Uterus (tissue), 3 donors: ENCODE measurements at regions not wholly inside any gene's neighbourhood (a gene's known extent, or its start where the extent isn't known, plus 50 kb on each side); places are given as distances from the start of the nearest gene placed in this dataset.
A peak's percentile ranks its signal among the peaks of the same experiment; 100 is the strongest.

Source experiments
- DNase-seq, 2 donors: peaks; one replicate each; pipeline ENCODE4 v3.0.0-alpha.2; 2019 to 2020
- H3K27ac ChIP-seq, 2 donors: fragments of 200-600 bp; sonication (generic); 1 replicate in 1 of 2; 2 replicates in 1 of 2; pipeline ENCODE4 v1.5.1; 2016 to 2018
- H3K27me3 ChIP-seq, 2 donors: fragments of 200-600 bp; sonication (generic); one replicate each; pipeline ENCODE4 v1.5.1; 2018 to 2019; ENCODE audit warnings: control low read depth in 1 of 2
- H3K36me3 ChIP-seq, 2 donors: fragments of 200-600 bp; sonication (generic); one replicate each; pipeline ENCODE4 v1.5.1; 2019; ENCODE audit warnings: control low read depth in 1 of 2
- H3K4me1 ChIP-seq, 2 donors: fragments of 200-600 bp; sonication (generic); one replicate each; pipeline ENCODE4 v1.5.1; 2018 to 2019; ENCODE audit warnings: control low read depth in 1 of 2
- H3K4me3 ChIP-seq, 2 donors: fragments of 200-600 bp; sonication (generic); 1 replicate in 1 of 2; 2 replicates in 1 of 2; pipeline ENCODE4 v1.5.1; 2018 to 2019; ENCODE audit warnings: mild to moderate bottlenecking in 1 of 2
- H3K9me3 ChIP-seq, 2 donors: fragments of 200-600 bp; sonication (generic); one replicate each; pipeline ENCODE4 v1.5.1; 2019; ENCODE audit warnings: control low read depth in 1 of 2
- CTCF ChIP-seq, 4 experiments: fragments of 200-600 bp in 2 of 4; fragments of 450-650 bp in 2 of 4; sonication (generic) in 2 of 4; IDR thresholded peaks; one replicate each; pipeline ENCODE4 v1.5.1; 2016 to 2019; ENCODE audit warnings: antibody characterized with exemption in 4 of 4, mild to moderate bottlenecking in 2 of 4, moderate library complexity in 1 of 4
- POLR2A ChIP-seq, 2 donors: fragments of 450-650 bp; IDR thresholded peaks; one replicate each; pipeline ENCODE4 v1.6.1; 2016; ENCODE audit warnings: antibody characterized with exemption in 2 of 2, mild to moderate bottlenecking in 1 of 2, moderate library complexity in 1 of 2
- intact Hi-C: fragments of 100-400 bp; cut with DNase I; formaldehyde crosslinking; loops from one replicate; pipeline ENCODE4 v1.15.1; 2023; ENCODE audit warnings: low total_unique reads
- donor health status: DM: yes; HTN: yes; CAD: no.

GRCh38 chrX:102067966-102068723, 57.3 kb upstream of the TCEAL2 start:
- TF ChIP-seq CTCF (IDR thresholded peaks at IDR 0.05) (peak; percentile 37 to 47 (median 43)), POLR2A (IDR thresholded peaks at IDR 0.05) (no peak)
- Histone ChIP-seq H3K4me3 (no peak overlapping the region), H3K27me3 (peaks cover 0 to 3% of the 10 kb centered on the region in 2 donors), H3K4me1 (no peaks in the 10 kb centered on the region), H3K36me3 (no peaks in the 10 kb centered on the region), H3K27ac (no peak overlapping the region), H3K9me3 (no peaks in the 10 kb centered on the region)
- intact Hi-C loops: no loop called here
- DNase-seq: no peak

- TF ChIP-seq CTCF (IDR thresholded peaks at IDR 0.05) (no peak), POLR2A (IDR thresholded peaks at IDR 0.05) (no peak)
- intact Hi-C loops: no loop called here
- no peak for DNase-seq
- Histone ChIP-seq H3K36me3 (no peaks in the 10 kb centered on the region), H3K9me3 (no peaks in the 10 kb centered on the region), H3K4me1 (no peaks in the 10 kb centered on the region), H3K27ac (no peak overlapping the region), H3K27me3 (peaks cover 0 to 7% of the 10 kb centered on the region in 2 donors), H3K4me3 (no peak overlapping the region)
Observed at GRCh38 chrX:102063445-102064074, 61.9 kb upstream of the TCEAL2 start.

GRCh38 chrX:102044496-102044895, 81.0 kb upstream of the TCEAL2 start:
- H3K4me1 ChIP-seq: no peaks in the 10 kb centered on the region
- H3K4me3 ChIP-seq: no peak overlapping the region
- no peaks in the 10 kb centered on the region for H3K9me3 ChIP-seq
- H3K36me3 ChIP-seq: no peaks in the 10 kb centered on the region
- no peaks in the 10 kb centered on the region for H3K27me3 ChIP-seq
- DNase-seq: no peak
- no peak overlapping the region for H3K27ac ChIP-seq
- TF ChIP-seq CTCF (IDR thresholded peaks at IDR 0.05) (no peak), POLR2A (IDR thresholded peaks at IDR 0.05) (no peak)
- intact Hi-C loops: no loop called here

GRCh38 chrX:102043380-102043779, 82.1 kb upstream of the TCEAL2 start:
- intact Hi-C loops: no loop called here
- Histone ChIP-seq H3K36me3 (no peaks in the 10 kb centered on the region), H3K4me3 (no peak overlapping the region), H3K9me3 (no peaks in the 10 kb centered on the region), H3K27me3 (no peaks in the 10 kb centered on the region), H3K4me1 (no peaks in the 10 kb centered on the region), H3K27ac (no peak overlapping the region)
- DNase-seq: no peak
- no peak for TF ChIP-seq POLR2A (IDR thresholded peaks at IDR 0.05)
- no peak for TF ChIP-seq CTCF (IDR thresholded peaks at IDR 0.05)
